GM23248 (cell line): ENCODE measurements at regions not wholly inside any gene's neighbourhood (a gene's known extent, or its start where the extent isn't known, plus 50 kb on each side); places are given as distances from the start of the nearest gene placed in this dataset.

Source experiments
- EZH2 ChIP-seq: fragments of 200-600 bp; sonication (generic); IDR thresholded peaks from 2 replicates; pipeline ENCODE4 v1.6.1; 2018; ENCODE audit warnings: antibody characterized with exemption, mild to moderate bottlenecking; ENCODE audit not compliant: insufficient read depth, poor library complexity, severe bottlenecking
- EZH2phosphoT487 ChIP-seq: fragments of 200-600 bp; sonication (generic); IDR thresholded peaks from 2 replicates; pipeline ENCODE4 v1.6.1; 2018; ENCODE audit warnings: antibody characterized with exemption, moderate library complexity, mild to moderate bottlenecking, low read depth; ENCODE audit not compliant: insufficient read depth

DNA sequence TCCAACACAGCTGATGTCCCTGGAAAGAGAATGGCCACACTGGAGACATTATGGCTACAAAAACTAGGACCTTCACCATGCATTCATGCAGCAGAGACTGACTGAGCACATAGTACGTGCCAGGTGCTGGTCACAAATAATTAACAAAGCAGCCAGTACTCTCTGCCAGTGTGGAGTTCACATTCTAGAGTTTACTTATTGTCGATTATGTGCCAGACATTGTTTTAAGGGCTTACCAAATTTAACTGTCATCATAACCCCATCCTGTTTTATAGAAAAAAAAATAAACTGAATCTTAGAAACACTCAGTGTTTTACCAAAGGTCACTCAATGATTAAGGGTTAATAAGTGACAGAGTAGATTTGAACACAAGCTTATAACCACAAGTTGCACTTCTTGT lies 143.3 kb downstream of the RRAGC start:
- TF ChIP-seq EZH2 (no peak), EZH2phosphoT487 (no peak)
